CD4-positive, alpha-beta T cell (primary cell): ENCODE measurements at regions not wholly inside any gene's neighbourhood (a gene's known extent, or its start where the extent isn't known, plus 50 kb on each side); places are given as distances from the start of the nearest gene placed in this dataset.

Source experiments
- ATAC-seq: fragments of 200-7000 bp; cut with Tn5 transposase; one replicate; pipeline ENCODE4 v1.10.0; 2022; ENCODE audit warnings: mild to moderate bottlenecking; ENCODE audit not compliant: poor library complexity
- CTCF ChIA-PET: fragments of 350-600 bp; sonication (Branson Sonifier 250); formaldehyde crosslinking; loops from one replicate; lab custom pipeline; 2021; ENCODE audit warnings: antibody characterized with exemption, inconsistent platforms; lab: Charles Lee
- POLR2A ChIA-PET: fragments of 350-600 bp; sonication (Branson Sonifier 250); formaldehyde crosslinking; loops from one replicate; lab custom pipeline; 2021; ENCODE audit warnings: antibody characterized with exemption, inconsistent platforms; lab: Charles Lee
- DNase-seq, 14 experiments: peaks; one replicate each; pipeline ENCODE4 v3.0.0-alpha.2; 2013 to 2020; ENCODE audit warnings: mixed read lengths in 2 of 14
- H3K27ac ChIP-seq, 2 donors: one replicate each; pipeline versions ENCODE4 v1.5.1 to v1.7.0; 2013; ENCODE audit warnings: low read length in 2 of 2, low read depth in 1 of 2, mild to moderate bottlenecking in 1 of 2
- H3K27me3 ChIP-seq, 2 experiments: 1 replicate in 1 of 2; 2 replicates in 1 of 2; pipeline versions ENCODE4 v1.6.1 to v1.7.0; 2013; ENCODE audit warnings: low read length in 2 of 2, control low read depth in 1 of 2, mild to moderate bottlenecking in 1 of 2, moderate library complexity in 1 of 2; ENCODE audit not compliant: insufficient read depth in 2 of 2, control insufficient read depth in 1 of 2
- H3K36me3 ChIP-seq: one replicate; pipeline ENCODE4 v1.6.1; 2013; ENCODE audit warnings: low read length, control low read depth; ENCODE audit not compliant: insufficient read depth
- H3K4me1 ChIP-seq: one replicate; pipeline ENCODE4 v1.6.1; 2013; ENCODE audit warnings: low read length, control low read depth; ENCODE audit not compliant: insufficient read depth
- H3K4me3 ChIP-seq: one replicate; pipeline ENCODE4 v1.5.1; 2013; ENCODE audit warnings: mild to moderate bottlenecking, low read length, moderate library complexity
- H3K9me3 ChIP-seq, 2 experiments: 1 replicate in 1 of 2; 2 replicates in 1 of 2; pipeline versions ENCODE4 v1.6.1 to v1.7.0; 2013; ENCODE audit warnings: low read length in 2 of 2, mild to moderate bottlenecking in 2 of 2, control low read depth in 1 of 2, moderate library complexity in 1 of 2; ENCODE audit not compliant: control insufficient read depth in 1 of 2, insufficient read depth in 1 of 2
- H3K27ac Mint-ChIP-seq: one replicate; pipeline ENCODE4 v1.8.0; 2020; ENCODE audit warnings: mixed read lengths
- H3K27me3 Mint-ChIP-seq: one replicate; pipeline ENCODE4 v1.8.0; 2021; ENCODE audit warnings: mixed read lengths
- H3K36me3 Mint-ChIP-seq: one replicate; pipeline ENCODE4 v1.8.0; 2021; ENCODE audit warnings: low read depth, mixed read lengths
- H3K4me1 Mint-ChIP-seq: one replicate; pipeline ENCODE4 v1.8.0; 2021; ENCODE audit warnings: low read depth, mixed read lengths
- H3K4me3 Mint-ChIP-seq: one replicate; pipeline ENCODE4 v1.8.0; 2020; ENCODE audit warnings: mild to moderate bottlenecking, mixed read lengths
- H3K9me3 Mint-ChIP-seq: one replicate; pipeline ENCODE4 v1.8.0; 2020; ENCODE audit warnings: mixed read lengths
- intact Hi-C, 2 experiments: fragments of 100-400 bp; cut with DNase I in 1 of 2; cut with micrococcal nuclease in 1 of 2; formaldehyde crosslinking; loops; one replicate each; pipeline versions ENCODE4 v1.15.1 to v1.9.0; 2023 to 2025; cut with DNase I, micrococcal nuclease
- TF ChIP-seq, protein P1 (sequence below): fragments of 200-600 bp; IDR thresholded peaks from one replicate; pipeline ENCODE4 v1.8.0; 2022; ENCODE audit warnings: antibody characterized with exemption, mild to moderate bottlenecking

GRCh38 chr2:234852941-234853340 is 98.9 kb upstream of the SH3BP4 start:
- H3K36me3 Mint-ChIP-seq: no peaks in the 10 kb centered on the region
- Histone ChIP-seq H3K9me3 (no peaks in the 10 kb centered on the region), H3K4me1 (no peaks in the 10 kb centered on the region), H3K27me3 (peaks cover 0 to 2% of the 10 kb centered on the region in 2 experiments), H3K27ac (no peak overlapping the region), H3K36me3 (no peaks in the 10 kb centered on the region), H3K4me3 (no peak overlapping the region)
- no peak overlapping the region for H3K4me3 Mint-ChIP-seq
- ATAC-seq: no peak
- no peaks in the 10 kb centered on the region for H3K9me3 Mint-ChIP-seq
- intact Hi-C loops: no loop called here
- H3K4me1 Mint-ChIP-seq: no peaks in the 10 kb centered on the region
- ChIA-PET POLR2A (no interaction called here), CTCF (no interaction called here)
- TF ChIP-seq, protein P1, sequence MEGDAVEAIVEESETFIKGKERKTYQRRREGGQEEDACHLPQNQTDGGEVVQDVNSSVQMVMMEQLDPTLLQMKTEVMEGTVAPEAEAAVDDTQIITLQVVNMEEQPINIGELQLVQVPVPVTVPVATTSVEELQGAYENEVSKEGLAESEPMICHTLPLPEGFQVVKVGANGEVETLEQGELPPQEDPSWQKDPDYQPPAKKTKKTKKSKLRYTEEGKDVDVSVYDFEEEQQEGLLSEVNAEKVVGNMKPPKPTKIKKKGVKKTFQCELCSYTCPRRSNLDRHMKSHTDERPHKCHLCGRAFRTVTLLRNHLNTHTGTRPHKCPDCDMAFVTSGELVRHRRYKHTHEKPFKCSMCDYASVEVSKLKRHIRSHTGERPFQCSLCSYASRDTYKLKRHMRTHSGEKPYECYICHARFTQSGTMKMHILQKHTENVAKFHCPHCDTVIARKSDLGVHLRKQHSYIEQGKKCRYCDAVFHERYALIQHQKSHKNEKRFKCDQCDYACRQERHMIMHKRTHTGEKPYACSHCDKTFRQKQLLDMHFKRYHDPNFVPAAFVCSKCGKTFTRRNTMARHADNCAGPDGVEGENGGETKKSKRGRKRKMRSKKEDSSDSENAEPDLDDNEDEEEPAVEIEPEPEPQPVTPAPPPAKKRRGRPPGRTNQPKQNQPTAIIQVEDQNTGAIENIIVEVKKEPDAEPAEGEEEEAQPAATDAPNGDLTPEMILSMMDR: no peak
- DNase-seq: no peak
- no peak overlapping the region for H3K27ac Mint-ChIP-seq
- peaks cover 22% of the 10 kb centered on the region for H3K27me3 Mint-ChIP-seq

DNA sequence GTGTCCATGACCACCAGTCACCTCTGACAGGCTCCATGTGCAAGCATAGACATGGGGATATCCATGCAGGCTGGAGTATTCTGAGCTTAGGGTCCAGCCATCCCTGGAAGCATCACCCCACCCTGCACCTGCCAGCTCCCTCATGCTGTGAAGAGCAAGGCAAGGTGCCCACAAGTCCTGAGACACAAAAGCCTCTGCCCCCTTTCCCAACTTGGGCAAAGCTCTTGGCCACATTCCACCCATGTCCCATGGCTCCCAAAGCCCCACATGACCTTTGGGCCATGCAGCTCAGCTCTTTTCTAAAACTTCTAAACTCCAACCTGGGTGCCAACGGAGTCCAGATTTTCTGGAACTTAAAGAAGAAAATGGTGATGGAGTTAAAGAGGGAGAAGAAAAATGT is 99.8 kb upstream of the SH3BP4 start:
- Histone ChIP-seq H3K9me3 (no peaks in the 10 kb centered on the region), H3K36me3 (no peaks in the 10 kb centered on the region), H3K4me1 (no peaks in the 10 kb centered on the region), H3K27me3 (no peaks in the 10 kb centered on the region), H3K4me3 (no peak overlapping the region), H3K27ac (no peak overlapping the region)
- ChIA-PET POLR2A (no interaction called here), CTCF (no interaction called here)
- DNase-seq (no peak), ATAC-seq (no peak)
- Mint-ChIP-seq H3K4me1 (no peaks in the 10 kb centered on the region), H3K27me3 (peaks cover 28% of the 10 kb centered on the region), H3K36me3 (no peaks in the 10 kb centered on the region), H3K4me3 (no peak overlapping the region), H3K9me3 (no peaks in the 10 kb centered on the region), H3K27ac (no peak overlapping the region)
- intact Hi-C loops: no loop called here
- TF ChIP-seq, protein P1: no peak

- no peak for DNase-seq
- H3K4me1 Mint-ChIP-seq: no peaks in the 10 kb centered on the region
- peaks cover 34% of the 10 kb centered on the region for H3K27me3 Mint-ChIP-seq
- Histone ChIP-seq H3K36me3 (no peaks in the 10 kb centered on the region), H3K27me3 (no peaks in the 10 kb centered on the region), H3K4me1 (no peaks in the 10 kb centered on the region), H3K9me3 (no peaks in the 10 kb centered on the region), H3K4me3 (no peak overlapping the region), H3K27ac (no peak overlapping the region)
- TF ChIP-seq, protein P1: no peak
- ATAC-seq: no peak
- intact Hi-C loops: no loop called here
- no peaks in the 10 kb centered on the region for H3K9me3 Mint-ChIP-seq
- POLR2A ChIA-PET: no interaction called here
- no peaks in the 10 kb centered on the region for H3K36me3 Mint-ChIP-seq
- CTCF ChIA-PET: no interaction called here
- H3K27ac Mint-ChIP-seq: no peak overlapping the region
- no peak overlapping the region for H3K4me3 Mint-ChIP-seq
These were observed 100.4 kb upstream of the SH3BP4 start for GRCh38 chr2:234851451-234851850.
